MM.1S (cell line): ENCODE measurements at regions not wholly inside any gene's neighbourhood (a gene's known extent, or its start where the extent isn't known, plus 50 kb on each side); places are given as distances from the start of the nearest gene placed in this dataset.

ENCODE experiments used
- CTCF ChIP-seq: fragments of 300-600 bp; sonication (generic); IDR thresholded peaks from 2 replicates; pipeline ENCODE4 v1.5.1; 2016; ENCODE audit warnings: antibody characterized with exemption, low read length, mixed read lengths
- EZH2 ChIP-seq: fragments of 300-600 bp; sonication (generic); optimal IDR thresholded peaks from 2 replicates; pipeline ENCODE3; 2017; ENCODE audit warnings: low read depth, mild to moderate bottlenecking, antibody characterized with exemption, low read length, mixed read lengths
- EZH2phosphoT487 ChIP-seq: fragments of 300-600 bp; sonication (generic); IDR thresholded peaks from 2 replicates; pipeline ENCODE4 v1.6.1; 2018; ENCODE audit warnings: antibody characterized with exemption, low read length

DNA sequence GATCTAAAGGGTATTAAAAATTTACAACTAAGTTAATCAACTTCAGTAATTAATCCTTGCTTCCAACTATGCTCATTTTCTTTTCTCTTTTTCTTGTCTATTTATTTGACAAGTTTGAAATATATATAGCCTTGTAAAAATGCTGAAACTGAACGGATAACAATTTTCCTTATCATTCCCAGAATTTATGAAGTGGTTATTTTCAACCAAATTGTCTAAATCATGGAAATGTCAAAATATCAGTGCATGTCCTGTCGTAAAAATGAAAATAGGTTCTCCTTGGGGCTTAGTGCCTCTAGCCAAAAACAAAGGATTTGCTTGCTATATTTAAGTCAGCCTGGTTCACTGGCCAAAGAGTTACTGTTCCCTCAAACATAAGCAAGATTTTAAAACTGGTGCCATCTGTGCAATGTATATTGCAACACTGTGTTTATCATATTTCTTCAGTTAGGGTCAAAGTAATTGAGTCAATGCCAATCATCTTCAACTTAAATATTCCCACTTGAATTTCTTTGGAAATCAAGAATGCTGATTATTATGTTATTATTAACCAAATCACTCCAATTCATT, 798.3 kb downstream of the MAT2B start:
- TF ChIP-seq CTCF (no peak), EZH2 (no peak), EZH2phosphoT487 (no peak)
